GM23338 (cell line): ENCODE measurements at regions not wholly inside any gene's neighbourhood (a gene's known extent, or its start where the extent isn't known, plus 50 kb on each side); places are given as distances from the start of the nearest gene placed in this dataset.

Source experiments
- ATAC-seq: fragments of 200-7000 bp; cut with Tn5 transposase; 3 replicates; pipeline ENCODE4 v1.9.1; 2020
- DNase-seq: peaks from one replicate; pipeline ENCODE4 v3.0.0-alpha.2; 2015; ENCODE audit warnings: low spot score
- H2AFZ ChIP-seq: fragments of 200-600 bp; sonication (generic); 2 replicates; pipeline ENCODE4 v1.8.0; 2016; ENCODE audit warnings: antibody characterized with exemption, mild to moderate bottlenecking, moderate library complexity
- H3F3A ChIP-seq: fragments of 200-600 bp; sonication (generic); replicated peaks from 2 replicates; pipeline ENCODE4 v1.8.0; 2017; ENCODE audit warnings: antibody characterized with exemption, mixed run types, low read depth
- H3K27ac ChIP-seq: fragments of 200-600 bp; sonication (generic); 2 replicates; pipeline ENCODE4 v1.6.1; 2016; ENCODE audit warnings: low read depth
- H3K27me3 ChIP-seq: fragments of 200-600 bp; sonication (generic); 2 replicates; pipeline ENCODE4 v1.8.0; 2016; ENCODE audit warnings: mild to moderate bottlenecking, mixed run types, moderate library complexity; ENCODE audit not compliant: insufficient read depth
- H3K36me3 ChIP-seq: fragments of 200-600 bp; sonication (generic); 2 replicates; pipeline ENCODE4 v1.8.0; 2016; ENCODE audit warnings: mild to moderate bottlenecking; ENCODE audit not compliant: insufficient read depth
- H3K4me1 ChIP-seq: fragments of 200-600 bp; sonication (generic); 2 replicates; pipeline ENCODE4 v1.8.0; 2016; ENCODE audit warnings: mild to moderate bottlenecking, moderate library complexity; ENCODE audit not compliant: insufficient read depth
- H3K4me2 ChIP-seq: fragments of 200-600 bp; sonication (generic); 2 replicates; pipeline ENCODE4 v1.7.1; 2017; ENCODE audit warnings: mixed run types
- H3K4me3 ChIP-seq: fragments of 200-600 bp; sonication (generic); 2 replicates; pipeline ENCODE4 v1.6.1; 2016; ENCODE audit warnings: mixed run types
- H3K79me2 ChIP-seq: fragments of 200-600 bp; sonication (generic); replicated peaks from 2 replicates; pipeline ENCODE4 v1.8.0; 2017; ENCODE audit warnings: mild to moderate bottlenecking; ENCODE audit not compliant: insufficient read depth
- H3K9me2 ChIP-seq: fragments of 200-600 bp; sonication (generic); 2 replicates; pipeline ENCODE4 v1.8.0; 2017; ENCODE audit not compliant: insufficient read depth
- H4K20me1 ChIP-seq: fragments of 200-600 bp; sonication (generic); replicated peaks from 2 replicates; pipeline ENCODE4 v1.8.0; 2017; ENCODE audit warnings: mild to moderate bottlenecking; ENCODE audit not compliant: insufficient read depth
- H3K27ac Mint-ChIP-seq: 2 replicates; pipeline ENCODE4 v1.8.0; 2020; ENCODE audit warnings: inconsistent platforms, mild to moderate bottlenecking, moderate library complexity, mixed read lengths
- H3K27me3 Mint-ChIP-seq: 3 replicates; pipeline ENCODE4 v1.8.0; 2022; ENCODE audit warnings: low read depth, mild to moderate bottlenecking, moderate library complexity, mixed read lengths, inconsistent platforms; ENCODE audit not compliant: insufficient read depth, poor library complexity
- H3K36me3 Mint-ChIP-seq: 3 replicates; pipeline ENCODE4 v1.8.0; 2021; ENCODE audit warnings: low read depth, mild to moderate bottlenecking, inconsistent platforms, moderate library complexity, mixed read lengths
- H3K4me1 Mint-ChIP-seq: 3 replicates; pipeline ENCODE4 v1.8.0; 2020; ENCODE audit warnings: mild to moderate bottlenecking, inconsistent platforms, mixed read lengths
- H3K4me3 Mint-ChIP-seq: 3 replicates; pipeline ENCODE4 v1.8.0; 2021; ENCODE audit warnings: moderate library complexity, mild to moderate bottlenecking, inconsistent platforms, mixed read lengths
- H3K9me3 Mint-ChIP-seq: 3 replicates; pipeline ENCODE4 v1.8.0; 2020; ENCODE audit warnings: moderate library complexity, mild to moderate bottlenecking, inconsistent platforms, mixed read lengths
- CREB1 ChIP-seq: fragments of 250-450 bp; sonication (Bioruptor Pico); IDR thresholded peaks from 2 replicates; pipeline ENCODE4 v1.5.0; 2020; ENCODE audit warnings: low read depth, mild to moderate bottlenecking, moderate library complexity
- EZH2 ChIP-seq: fragments of 200-600 bp; sonication (generic); IDR thresholded peaks from one replicate; pipeline ENCODE4 v1.8.0; 2017; ENCODE audit warnings: antibody characterized with exemption, mild to moderate bottlenecking, low read depth; ENCODE audit not compliant: unreplicated experiment
- EZH2phosphoT487 ChIP-seq: fragments of 200-600 bp; sonication (generic); IDR thresholded peaks from one replicate; pipeline ENCODE4 v1.8.1; 2018; ENCODE audit warnings: antibody characterized with exemption; ENCODE audit not compliant: unreplicated experiment
- JUNB ChIP-seq: IDR thresholded peaks from one replicate; pipeline ENCODE4 v1.6.1; 2016; ENCODE audit warnings: antibody characterized with exemption; ENCODE audit not compliant: unreplicated experiment
- NANOG ChIP-seq: IDR thresholded peaks from 2 replicates; pipeline ENCODE4 v1.6.1; 2016; ENCODE audit warnings: antibody characterized with exemption, borderline replicate concordance
- STAT1 ChIP-seq: IDR thresholded peaks from one replicate; pipeline ENCODE4 v1.6.1; 2016; ENCODE audit warnings: antibody characterized with exemption; ENCODE audit not compliant: unreplicated experiment
- ZNF114 ChIP-seq: fragments of 250-450 bp; sonication (Bioruptor Pico); IDR thresholded peaks from 2 replicates; pipeline ENCODE4 v1.5.0; 2020; ENCODE audit warnings: mild to moderate bottlenecking, moderate library complexity
- ZNF331 ChIP-seq: fragments of 250-450 bp; sonication (Bioruptor Pico); IDR thresholded peaks from 2 replicates; pipeline ENCODE4 v1.5.0; 2020; ENCODE audit warnings: low read depth, mild to moderate bottlenecking, moderate library complexity
- ZNF462 ChIP-seq: fragments of 250-450 bp; sonication (Bioruptor Pico); IDR thresholded peaks from 2 replicates; pipeline ENCODE4 v1.5.0; 2020; ENCODE audit warnings: mild to moderate bottlenecking, moderate library complexity
- TF ChIP-seq, protein P1 (sequence below): IDR thresholded peaks from one replicate; pipeline ENCODE4 v1.6.1; 2018; ENCODE audit warnings: antibody characterized with exemption; ENCODE audit not compliant: unreplicated experiment
- TF ChIP-seq, protein P2 (sequence below): IDR thresholded peaks from 2 replicates; pipeline ENCODE4 v1.6.1; 2016; ENCODE audit warnings: antibody characterized with exemption

DNA sequence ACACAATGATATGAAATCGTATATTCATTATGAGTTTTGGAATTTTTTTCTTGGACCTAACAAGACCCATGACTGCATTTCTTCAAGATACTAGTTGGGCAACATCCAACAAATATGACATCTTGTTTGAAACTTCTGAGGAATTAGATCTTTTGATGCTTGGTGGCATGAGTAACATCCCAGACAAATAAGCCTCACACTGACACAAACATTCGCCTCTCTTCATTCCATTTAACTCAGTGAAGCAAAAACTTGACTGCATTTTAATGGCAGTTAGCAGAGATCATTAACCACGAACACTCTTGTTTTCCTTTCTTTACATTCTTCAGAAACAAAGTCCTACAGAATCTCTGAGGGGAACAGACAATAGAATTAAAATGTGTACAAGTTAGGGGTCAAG is 758.3 kb downstream of the C12orf50 start:
- no peaks in the 10 kb centered on the region for H4K20me1 ChIP-seq
- ATAC-seq (no peak), DNase-seq (no peak)
- Mint-ChIP-seq H3K9me3 (no peaks in the 10 kb centered on the region), H3K4me3 (no peak overlapping the region), H3K4me1 (no peaks in the 10 kb centered on the region), H3K27me3 (no peaks in the 10 kb centered on the region), H3K27ac (no peak overlapping the region), H3K36me3 (no peaks in the 10 kb centered on the region)
- H3K9me2 ChIP-seq: 0 out of 2 replicates have a peak, but pooled peaks cover 3% of the 10 kb centered on the region
- no peaks in the 10 kb centered on the region for H3K27me3 ChIP-seq
- H3K4me2 ChIP-seq: no peak overlapping the region
- no peaks in the 10 kb centered on the region for H3K79me2 ChIP-seq
- H3K4me3 ChIP-seq: no peak overlapping the region
- no peak overlapping the region for H3K27ac ChIP-seq
- no peaks in the 10 kb centered on the region for H3K4me1 ChIP-seq
- no peaks in the 10 kb centered on the region for H3K36me3 ChIP-seq
- no peak overlapping the region for H2AFZ ChIP-seq
- H3F3A ChIP-seq: no peaks in the 10 kb centered on the region
- TF ChIP-seq STAT1 (no peak), ZNF331 (CRISPR knock-in tag) (no peak), JUNB (no peak), EZH2phosphoT487 (no peak)
- TF ChIP-seq, protein P1, sequence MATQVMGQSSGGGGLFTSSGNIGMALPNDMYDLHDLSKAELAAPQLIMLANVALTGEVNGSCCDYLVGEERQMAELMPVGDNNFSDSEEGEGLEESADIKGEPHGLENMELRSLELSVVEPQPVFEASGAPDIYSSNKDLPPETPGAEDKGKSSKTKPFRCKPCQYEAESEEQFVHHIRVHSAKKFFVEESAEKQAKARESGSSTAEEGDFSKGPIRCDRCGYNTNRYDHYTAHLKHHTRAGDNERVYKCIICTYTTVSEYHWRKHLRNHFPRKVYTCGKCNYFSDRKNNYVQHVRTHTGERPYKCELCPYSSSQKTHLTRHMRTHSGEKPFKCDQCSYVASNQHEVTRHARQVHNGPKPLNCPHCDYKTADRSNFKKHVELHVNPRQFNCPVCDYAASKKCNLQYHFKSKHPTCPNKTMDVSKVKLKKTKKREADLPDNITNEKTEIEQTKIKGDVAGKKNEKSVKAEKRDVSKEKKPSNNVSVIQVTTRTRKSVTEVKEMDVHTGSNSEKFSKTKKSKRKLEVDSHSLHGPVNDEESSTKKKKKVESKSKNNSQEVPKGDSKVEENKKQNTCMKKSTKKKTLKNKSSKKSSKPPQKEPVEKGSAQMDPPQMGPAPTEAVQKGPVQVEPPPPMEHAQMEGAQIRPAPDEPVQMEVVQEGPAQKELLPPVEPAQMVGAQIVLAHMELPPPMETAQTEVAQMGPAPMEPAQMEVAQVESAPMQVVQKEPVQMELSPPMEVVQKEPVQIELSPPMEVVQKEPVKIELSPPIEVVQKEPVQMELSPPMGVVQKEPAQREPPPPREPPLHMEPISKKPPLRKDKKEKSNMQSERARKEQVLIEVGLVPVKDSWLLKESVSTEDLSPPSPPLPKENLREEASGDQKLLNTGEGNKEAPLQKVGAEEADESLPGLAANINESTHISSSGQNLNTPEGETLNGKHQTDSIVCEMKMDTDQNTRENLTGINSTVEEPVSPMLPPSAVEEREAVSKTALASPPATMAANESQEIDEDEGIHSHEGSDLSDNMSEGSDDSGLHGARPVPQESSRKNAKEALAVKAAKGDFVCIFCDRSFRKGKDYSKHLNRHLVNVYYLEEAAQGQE: no peak

DNA sequence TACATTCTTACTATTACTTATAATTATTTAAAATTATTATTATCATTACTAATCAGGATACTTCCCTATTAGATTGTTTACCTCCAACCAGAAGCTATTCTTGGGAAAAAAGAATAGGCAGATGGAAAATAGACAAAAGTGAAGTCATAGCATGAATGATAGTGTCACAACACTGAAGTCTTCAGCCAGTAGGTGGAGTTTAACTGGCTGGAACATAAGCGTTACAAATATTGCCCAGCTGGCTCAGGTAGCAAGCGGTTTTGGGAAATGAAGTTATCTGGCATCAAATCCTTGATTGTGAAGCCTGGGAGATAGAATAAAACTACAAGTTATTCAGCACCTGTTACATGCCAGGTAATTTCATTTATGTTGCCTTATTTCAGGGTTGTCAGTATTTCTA is 762.9 kb downstream of the C12orf50 start:
- ATAC-seq (no peak), DNase-seq (peak; percentile 40)
- Histone ChIP-seq H3F3A (no peaks in the 10 kb centered on the region), H3K9me2 (0 out of 2 replicates have a peak, but pooled peaks cover 3% of the 10 kb centered on the region), H3K27me3 (no peaks in the 10 kb centered on the region), H3K4me3 (no peak overlapping the region), H3K27ac (no peak overlapping the region), H3K36me3 (no peaks in the 10 kb centered on the region), H2AFZ (no peak overlapping the region), H3K4me2 (no peak overlapping the region), H3K4me1 (no peaks in the 10 kb centered on the region), H3K79me2 (no peaks in the 10 kb centered on the region), H4K20me1 (no peaks in the 10 kb centered on the region)
- no peak overlapping the region for H3K27ac Mint-ChIP-seq
- H3K9me3 Mint-ChIP-seq: no peaks in the 10 kb centered on the region
- H3K27me3 Mint-ChIP-seq: no peaks in the 10 kb centered on the region
- H3K4me1 Mint-ChIP-seq: no peaks in the 10 kb centered on the region
- H3K36me3 Mint-ChIP-seq: no peaks in the 10 kb centered on the region
- H3K4me3 Mint-ChIP-seq: no peak overlapping the region
- no peak for TF ChIP-seq ZNF114 (CRISPR knock-in tag)
- TF ChIP-seq, protein P2, sequence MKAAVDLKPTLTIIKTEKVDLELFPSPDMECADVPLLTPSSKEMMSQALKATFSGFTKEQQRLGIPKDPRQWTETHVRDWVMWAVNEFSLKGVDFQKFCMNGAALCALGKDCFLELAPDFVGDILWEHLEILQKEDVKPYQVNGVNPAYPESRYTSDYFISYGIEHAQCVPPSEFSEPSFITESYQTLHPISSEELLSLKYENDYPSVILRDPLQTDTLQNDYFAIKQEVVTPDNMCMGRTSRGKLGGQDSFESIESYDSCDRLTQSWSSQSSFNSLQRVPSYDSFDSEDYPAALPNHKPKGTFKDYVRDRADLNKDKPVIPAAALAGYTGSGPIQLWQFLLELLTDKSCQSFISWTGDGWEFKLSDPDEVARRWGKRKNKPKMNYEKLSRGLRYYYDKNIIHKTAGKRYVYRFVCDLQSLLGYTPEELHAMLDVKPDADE: no peak
- TF ChIP-seq ZNF462: no peak
- no peak for TF ChIP-seq NANOG
- TF ChIP-seq JUNB: no peak
- no peak for TF ChIP-seq EZH2
- no peak for TF ChIP-seq CREB1 (CRISPR knock-in tag)
